PC-3 (cell line): ENCODE measurements at regions not wholly inside any gene's neighbourhood (a gene's known extent, or its start where the extent isn't known, plus 50 kb on each side); places are given as distances from the start of the nearest gene placed in this dataset.
"Not testable (repeated sequence)": the region's sequence is repeated elsewhere in the genome, so short reads cannot be mapped to it uniquely, and the experiment has no call there.

ENCODE experiments used
- CTCF ChIP-seq: fragments of 300-600 bp; sonication (generic); conservative IDR thresholded peaks from 2 replicates; pipeline ENCODE4 v1.5.1; 2017; ENCODE audit warnings: antibody characterized with exemption, low read depth, mild to moderate bottlenecking, low read length
- EZH2 ChIP-seq: fragments of 300-600 bp; sonication (generic); IDR thresholded peaks from one replicate; pipeline ENCODE4 v1.6.1; 2017; ENCODE audit warnings: antibody characterized with exemption, mild to moderate bottlenecking, low read length; ENCODE audit not compliant: unreplicated experiment
- EZH2phosphoT487 ChIP-seq: fragments of 300-600 bp; sonication (generic); IDR thresholded peaks from 2 replicates; pipeline ENCODE4 v1.6.1; 2018; ENCODE audit warnings: mild to moderate bottlenecking, antibody characterized with exemption, low read length, borderline replicate concordance

GRCh38 chr21:10362816-10363215 is 158.6 kb upstream of the TPTE start:
- TF ChIP-seq CTCF, EZH2, EZH2phosphoT487: not testable (repeated sequence)
